Superior temporal gyrus (tissue), 1 donor: ENCODE measurements at regions not wholly inside any gene's neighbourhood (a gene's known extent, or its start where the extent isn't known, plus 50 kb on each side); places are given as distances from the start of the nearest gene placed in this dataset.
"Not testable (repeated sequence)": the region's sequence is repeated elsewhere in the genome, so short reads cannot be mapped to it uniquely, and the experiment has no call there.

Source experiments
- DNase-seq: peaks from one replicate; pipeline ENCODE4 v3.0.0-alpha.2; 2016; ENCODE audit errors: extremely low spot score

- no peak for DNase-seq
These were observed 602.7 kb downstream of the NXPH1 start for GRCh38 chr7:9036080-9036479.

GRCh38 chr7:9071160-9071762 lies 637.9 kb downstream of the NXPH1 start:
- no peak for DNase-seq

- DNase-seq = not testable (repeated sequence)
These were observed 642.4 kb downstream of the NXPH1 start for GRCh38 chr7:9075774-9076173.

- no peak for DNase-seq
These were observed 648.8 kb downstream of the NXPH1 start for GRCh38 chr7:9082203-9082602.

- DNase-seq = no peak
These were observed 650.4 kb downstream of the NXPH1 start for GRCh38 chr7:9083837-9084236.

GRCh38 chr7:9091282-9091681 lies 657.9 kb downstream of the NXPH1 start:
- no peak for DNase-seq

- DNase-seq = no peak
These were observed 664.2 kb downstream of the NXPH1 start for GRCh38 chr7:9097565-9098060.

GRCh38 chr7:9100289-9100688 lies 666.9 kb downstream of the NXPH1 start:
- no peak for DNase-seq

GRCh38 chr7:9102846-9103245 lies 669.4 kb downstream of the NXPH1 start:
- no peak for DNase-seq

GRCh38 chr7:9106747-9107146 lies 673.3 kb downstream of the NXPH1 start:
- DNase-seq = no peak

GRCh38 chr7:9120331-9120730 lies 686.9 kb downstream of the NXPH1 start:
- no peak for DNase-seq

GRCh38 chr7:9124320-9124719 lies 690.9 kb downstream of the NXPH1 start:
- DNase-seq = no peak

- no peak for DNase-seq
These were observed 691.8 kb downstream of the NXPH1 start for GRCh38 chr7:9125246-9125645.

- no peak for DNase-seq
These were observed 694.5 kb downstream of the NXPH1 start for GRCh38 chr7:9127901-9128300.

GRCh38 chr7:9148687-9149086 lies 715.3 kb downstream of the NXPH1 start:
- no peak for DNase-seq

GRCh38 chr7:9149499-9150082 lies 716.2 kb downstream of the NXPH1 start:
- no peak for DNase-seq

GRCh38 chr7:9163691-9164090 lies 730.3 kb downstream of the NXPH1 start:
- DNase-seq = not testable (repeated sequence)

GRCh38 chr7:9175871-9176270 lies 742.5 kb downstream of the NXPH1 start:
- no peak for DNase-seq

- DNase-seq = no peak
These were observed 747.9 kb downstream of the NXPH1 start for GRCh38 chr7:9181356-9181755.

GRCh38 chr7:9186730-9187129 lies 753.3 kb downstream of the NXPH1 start:
- DNase-seq = no peak

- no peak for DNase-seq
These were observed 756.3 kb downstream of the NXPH1 start for GRCh38 chr7:9189703-9190102.

GRCh38 chr7:9192969-9193368 lies 759.6 kb downstream of the NXPH1 start:
- no peak for DNase-seq

- DNase-seq = no peak
These were observed 767.2 kb downstream of the NXPH1 start for GRCh38 chr7:9200626-9201025.

- DNase-seq = no peak
These were observed 768.5 kb downstream of the NXPH1 start for GRCh38 chr7:9201928-9202327.
